ENCODE measurements at regions not wholly inside any gene's neighbourhood (a gene's known extent, or its start where the extent isn't known, plus 50 kb on each side); places are given as distances from the start of the nearest gene placed in this dataset.

DNA sequence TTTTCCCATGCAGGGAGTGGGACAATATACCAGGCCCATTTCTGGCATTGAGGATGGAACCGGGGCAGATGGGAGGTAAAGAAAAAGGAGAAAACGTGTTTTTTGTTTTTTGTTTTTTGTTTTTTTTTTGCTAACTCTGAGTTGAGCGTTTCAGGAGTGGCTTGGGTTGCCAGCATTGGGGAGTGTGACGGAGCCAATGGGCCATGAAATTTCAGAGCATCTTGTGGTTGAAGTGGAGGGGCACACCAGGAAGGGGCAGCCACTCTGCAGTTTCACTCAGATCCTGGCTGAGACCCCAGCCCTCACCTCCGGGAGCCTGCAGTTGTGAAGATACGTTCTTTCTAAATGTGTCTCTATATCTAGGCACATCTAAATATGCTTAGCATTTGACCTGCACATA lies 240.5 kb downstream of the TLE3 start:
- Mint-ChIP-seq H3K4me1 (peaks cover 6% of the 10 kb centered on the region), H3K9me3 (peaks cover 4% of the 10 kb centered on the region), H3K27ac (no peak overlapping the region), H3K4me3 (no peak overlapping the region), H3K27me3 (peaks cover 5% of the 10 kb centered on the region), H3K36me3 (ENCODE audit: low read depth) (no peaks in the 10 kb centered on the region)
- DNase-seq = no peak
- intact Hi-C loops (cut with micrococcal nuclease) = no loop called here

- no peaks in the 10 kb centered on the region for H3K36me3 Mint-ChIP-seq (ENCODE audit: low read depth)
- intact Hi-C loops (cut with micrococcal nuclease) = no loop called here
- H3K9me3 Mint-ChIP-seq = peaks cover under 1% of the 10 kb centered on the region
- peaks cover 5% of the 10 kb centered on the region for H3K27me3 Mint-ChIP-seq
- peak; percentile 58 for DNase-seq
- no peak overlapping the region for H3K4me3 Mint-ChIP-seq
- H3K27ac Mint-ChIP-seq = no peak overlapping the region
- H3K4me1 Mint-ChIP-seq = peaks cover 6% of the 10 kb centered on the region
Measured at GRCh38 chr15:69857686-69858391, 239.9 kb downstream of the TLE3 start.

DNA sequence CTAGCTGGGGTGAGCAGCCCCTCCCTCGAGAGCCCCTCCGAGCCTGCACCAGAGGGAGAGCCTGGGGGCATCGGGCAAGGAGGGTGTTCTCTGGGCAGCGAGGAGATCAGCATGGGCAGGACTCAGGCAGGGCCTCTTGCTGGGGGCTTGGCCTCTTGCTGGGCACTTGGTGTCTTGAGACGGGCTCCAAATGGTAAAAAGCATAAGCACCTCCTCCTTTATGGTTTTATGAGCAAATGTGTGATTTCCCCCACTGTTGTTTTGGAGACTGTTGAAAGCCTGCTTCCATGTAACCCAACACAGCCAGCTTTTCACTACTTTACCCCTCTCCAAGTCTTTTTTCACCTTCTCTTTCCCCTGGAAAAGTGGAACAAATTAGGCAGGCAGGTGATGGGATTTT lies 239.3 kb downstream of the TLE3 start:
- H3K36me3 Mint-ChIP-seq (ENCODE audit: low read depth) = peaks cover 2% of the 10 kb centered on the region
- H3K4me1 Mint-ChIP-seq = peaks cover 6% of the 10 kb centered on the region
- intact Hi-C loops (cut with micrococcal nuclease) = no loop called here
- DNase-seq = no peak
- no peak overlapping the region for H3K4me3 Mint-ChIP-seq
- no peaks in the 10 kb centered on the region for H3K9me3 Mint-ChIP-seq
- peaks cover 5% of the 10 kb centered on the region for H3K27me3 Mint-ChIP-seq
- no peak overlapping the region for H3K27ac Mint-ChIP-seq

GRCh38 chr15:69859866-69860265 lies 237.9 kb downstream of the TLE3 start:
- Mint-ChIP-seq H3K4me3 (no peak overlapping the region), H3K27me3 (peaks cover 5% of the 10 kb centered on the region), H3K9me3 (no peaks in the 10 kb centered on the region), H3K4me1 (peaks cover 6% of the 10 kb centered on the region), H3K27ac (no peak overlapping the region), H3K36me3 (ENCODE audit: low read depth) (peaks cover 2% of the 10 kb centered on the region)
- no peak for DNase-seq
- intact Hi-C loops (cut with micrococcal nuclease) = no loop called here

GRCh38 chr15:69860321-69860720 lies 237.4 kb downstream of the TLE3 start:
- Mint-ChIP-seq H3K36me3 (ENCODE audit: low read depth) (peaks cover 2% of the 10 kb centered on the region), H3K4me1 (peaks cover 6% of the 10 kb centered on the region), H3K27ac (no peak overlapping the region), H3K4me3 (no peak overlapping the region), H3K9me3 (no peaks in the 10 kb centered on the region), H3K27me3 (peaks cover 5% of the 10 kb centered on the region)
- intact Hi-C loops (cut with micrococcal nuclease) = no loop called here
- no peak for DNase-seq

GRCh38 chr15:69860921-69861320 lies 236.8 kb downstream of the TLE3 start:
- Mint-ChIP-seq H3K36me3 (ENCODE audit: low read depth) (peaks cover 2% of the 10 kb centered on the region), H3K4me1 (peaks cover 6% of the 10 kb centered on the region), H3K9me3 (no peaks in the 10 kb centered on the region), H3K27me3 (peaks cover 5% of the 10 kb centered on the region), H3K4me3 (no peak overlapping the region), H3K27ac (no peak overlapping the region)
- no peak for DNase-seq
- intact Hi-C loops (cut with micrococcal nuclease) = no loop called here

- DNase-seq = no peak
- Mint-ChIP-seq H3K4me3 (no peak overlapping the region), H3K9me3 (no peaks in the 10 kb centered on the region), H3K36me3 (ENCODE audit: low read depth) (peaks cover 2% of the 10 kb centered on the region), H3K27ac (no peak overlapping the region), H3K27me3 (peaks cover 5% of the 10 kb centered on the region), H3K4me1 (peaks cover 6% of the 10 kb centered on the region)
- intact Hi-C loops (cut with micrococcal nuclease) = no loop called here
Measured at GRCh38 chr15:69861331-69862171, 236.2 kb downstream of the TLE3 start.

- Mint-ChIP-seq H3K27me3 (peaks cover 5% of the 10 kb centered on the region), H3K9me3 (peaks cover 4% of the 10 kb centered on the region), H3K36me3 (ENCODE audit: low read depth) (peaks cover 2% of the 10 kb centered on the region), H3K4me3 (no peak overlapping the region), H3K27ac (no peak overlapping the region), H3K4me1 (peaks cover 7% of the 10 kb centered on the region)
- no peak for DNase-seq
- intact Hi-C loops (cut with micrococcal nuclease) = no loop called here
Measured at GRCh38 chr15:69862540-69862939, 235.2 kb downstream of the TLE3 start.

GRCh38 chr15:69863446-69863845 lies 234.3 kb downstream of the TLE3 start:
- Mint-ChIP-seq H3K27ac (no peak overlapping the region), H3K27me3 (peaks cover 5% of the 10 kb centered on the region), H3K9me3 (peaks cover 7% of the 10 kb centered on the region), H3K4me1 (peaks cover 3% of the 10 kb centered on the region), H3K36me3 (ENCODE audit: low read depth) (peaks cover 2% of the 10 kb centered on the region), H3K4me3 (no peak overlapping the region)
- DNase-seq = no peak
- intact Hi-C loops (cut with micrococcal nuclease) = no loop called here

DNA sequence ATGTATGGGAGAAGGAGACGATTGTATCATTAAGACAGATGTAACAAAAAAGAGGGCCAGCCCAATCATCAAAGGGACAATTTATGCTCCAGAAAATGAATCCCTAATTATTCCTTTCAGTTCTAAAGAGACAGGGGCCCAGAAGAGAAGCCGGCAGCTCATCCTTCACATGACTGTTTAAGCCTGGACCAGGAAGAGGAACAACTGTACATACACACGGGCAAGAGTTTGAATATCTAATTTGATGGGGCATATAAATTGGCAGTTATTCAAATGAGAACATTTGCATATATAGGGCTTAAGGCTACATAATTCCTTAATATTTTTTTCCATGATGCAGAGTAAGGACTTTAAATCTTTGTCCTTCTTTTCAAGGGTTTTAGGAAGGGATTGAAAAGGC lies 232.3 kb downstream of the TLE3 start:
- peaks cover 2% of the 10 kb centered on the region for H3K36me3 Mint-ChIP-seq (ENCODE audit: low read depth)
- H3K27me3 Mint-ChIP-seq = peaks cover 9% of the 10 kb centered on the region
- H3K4me1 Mint-ChIP-seq = peaks cover 3% of the 10 kb centered on the region
- intact Hi-C loops (cut with micrococcal nuclease) = no loop called here
- no peak overlapping the region for H3K4me3 Mint-ChIP-seq
- no peak for DNase-seq
- H3K9me3 Mint-ChIP-seq = peaks cover 10% of the 10 kb centered on the region
- H3K27ac Mint-ChIP-seq = no peak overlapping the region

DNA sequence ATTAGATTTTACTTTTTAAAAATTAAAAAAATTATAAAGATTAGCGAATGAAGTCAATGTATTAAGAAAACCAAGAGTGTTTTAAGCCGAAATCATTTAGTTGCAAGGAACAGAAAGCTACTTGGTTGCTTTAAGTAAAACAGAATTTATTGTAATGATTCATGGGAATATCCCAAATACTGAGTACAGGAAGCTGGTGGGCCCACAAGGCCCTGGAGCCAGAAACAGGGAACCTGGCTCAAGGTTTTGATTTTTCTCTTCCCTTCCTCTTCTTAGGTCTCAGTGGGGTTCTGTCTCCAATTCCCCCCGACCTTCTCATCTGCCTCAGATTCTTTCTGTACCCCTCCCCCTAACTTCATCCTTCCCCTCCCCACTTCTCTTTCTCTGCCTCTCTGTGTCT lies 229.0 kb downstream of the TLE3 start:
- H3K27me3 Mint-ChIP-seq = peaks cover 8% of the 10 kb centered on the region
- no peak overlapping the region for H3K27ac Mint-ChIP-seq

DNA sequence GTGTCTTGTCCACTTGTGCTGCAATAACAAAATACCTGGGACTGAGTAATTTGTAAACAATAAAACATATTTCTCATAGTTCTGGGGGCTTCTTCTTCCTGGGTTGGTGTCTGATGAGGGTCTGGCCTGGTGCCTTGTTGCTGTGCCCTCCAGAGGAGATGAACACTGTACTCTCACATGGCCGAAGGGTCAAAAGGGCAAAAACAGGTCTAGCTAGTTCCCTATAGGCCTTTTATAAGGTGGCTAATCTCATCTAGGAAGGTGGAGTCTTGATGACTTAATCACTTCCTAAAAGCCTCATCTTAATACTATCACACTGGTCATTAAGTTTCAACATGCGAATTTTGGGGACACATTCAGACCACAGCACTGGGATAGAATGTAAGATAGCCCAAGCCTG lies 228.4 kb downstream of the TLE3 start:
- H3K27me3 Mint-ChIP-seq = peaks cover 10% of the 10 kb centered on the region
- H3K36me3 Mint-ChIP-seq (ENCODE audit: low read depth) = peaks cover 2% of the 10 kb centered on the region
- H3K27ac Mint-ChIP-seq = no peak overlapping the region
- DNase-seq = no peak
- intact Hi-C loops (cut with micrococcal nuclease) = no loop called here
- H3K9me3 Mint-ChIP-seq = peaks cover 25% of the 10 kb centered on the region
- no peak overlapping the region for H3K4me3 Mint-ChIP-seq
- peaks cover 1% of the 10 kb centered on the region for H3K4me1 Mint-ChIP-seq

More for the DNA sequence above, 229.0 kb downstream of the TLE3 start:
- H3K9me3 Mint-ChIP-seq = peaks cover 19% of the 10 kb centered on the region
- H3K4me3 Mint-ChIP-seq = no peak overlapping the region
- peaks cover 1% of the 10 kb centered on the region for H3K4me1 Mint-ChIP-seq
- H3K36me3 Mint-ChIP-seq (ENCODE audit: low read depth) = peaks cover under 1% of the 10 kb centered on the region
- DNase-seq = no peak
- intact Hi-C loops (cut with micrococcal nuclease) = no loop called here

- no peak for DNase-seq
- H3K9me3 Mint-ChIP-seq = peaks cover 26% of the 10 kb centered on the region
- peaks cover 10% of the 10 kb centered on the region for H3K27me3 Mint-ChIP-seq
- H3K4me1 Mint-ChIP-seq = peaks cover 1% of the 10 kb centered on the region
- intact Hi-C loops (cut with micrococcal nuclease) = no loop called here
- peaks cover 2% of the 10 kb centered on the region for H3K36me3 Mint-ChIP-seq (ENCODE audit: low read depth)
- H3K27ac Mint-ChIP-seq = no peak overlapping the region
- no peak overlapping the region for H3K4me3 Mint-ChIP-seq
Measured at GRCh38 chr15:69869881-69870505, 227.7 kb downstream of the TLE3 start.

DNA sequence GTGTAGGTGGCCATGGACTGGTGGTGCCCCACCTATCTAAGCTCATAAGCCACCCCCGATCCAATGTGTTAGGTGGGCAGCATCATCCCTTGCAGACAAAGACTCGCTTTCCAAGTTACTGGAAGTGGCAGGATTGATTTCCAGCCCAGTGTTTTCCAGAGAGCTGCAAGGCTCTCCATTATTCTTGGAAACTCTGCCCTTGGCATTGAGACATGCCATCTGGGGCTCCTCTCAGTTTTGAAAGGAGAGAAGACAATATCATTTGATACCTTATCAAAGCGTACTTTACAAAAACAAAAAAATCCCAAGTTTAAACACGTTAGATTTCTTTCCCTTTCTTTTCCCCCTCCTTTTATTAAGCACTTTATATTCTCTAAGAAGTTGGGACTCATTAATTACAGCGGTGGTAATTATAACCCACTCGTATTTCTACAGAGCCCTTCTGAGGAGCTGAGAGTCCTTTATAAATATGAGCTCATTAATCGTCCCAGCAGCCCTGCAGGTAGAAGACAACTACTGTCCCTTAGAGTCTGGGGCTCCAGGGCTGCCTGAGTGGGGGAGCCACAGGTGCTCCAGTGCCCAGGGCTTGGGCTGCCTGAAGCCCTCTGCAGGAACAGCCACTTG lies 226.1 kb downstream of the TLE3 start:
- H3K27ac Mint-ChIP-seq = no peak overlapping the region
- peaks cover 26% of the 10 kb centered on the region for H3K9me3 Mint-ChIP-seq
- peaks cover 1% of the 10 kb centered on the region for H3K4me1 Mint-ChIP-seq
- no peak for DNase-seq
- intact Hi-C loops (cut with micrococcal nuclease) = no loop called here
- peaks cover 2% of the 10 kb centered on the region for H3K36me3 Mint-ChIP-seq (ENCODE audit: low read depth)
- no peak overlapping the region for H3K4me3 Mint-ChIP-seq
- peaks cover 10% of the 10 kb centered on the region for H3K27me3 Mint-ChIP-seq

Data from activated CD4-positive, alpha-beta T cell treated with anti-CD3 and anti-CD28 coated beads, Interleukin-2, amount 10 ng/mL, durations not matched to agents 24 days and 14 days (primary cell).